HepG2 (cell line): ENCODE measurements at regions not wholly inside any gene's neighbourhood (a gene's known extent, or its start where the extent isn't known, plus 50 kb on each side); places are given as distances from the start of the nearest gene placed in this dataset.

Source experiments
- ATF1 ChIP-seq: IDR thresholded peaks from 2 replicates; pipeline ENCODE4 v1.6.1; 2016; ENCODE audit warnings: mild to moderate bottlenecking, control low read depth
- ATF2 ChIP-seq: sonication (generic); formaldehyde crosslinking; IDR thresholded peaks from 2 replicates; pipeline ENCODE4 v1.4.0; 2020; ENCODE audit warnings: missing genetic modification reagents
- CCDC6 ChIP-seq: sonication (generic); formaldehyde crosslinking; IDR thresholded peaks from 2 replicates; pipeline ENCODE4 v1.8.1; 2022; ENCODE audit warnings: mild to moderate bottlenecking, missing genetic modification reagents, moderate library complexity
- CTCF ChIP-seq: sonication (generic); formaldehyde crosslinking; IDR thresholded peaks from 2 replicates; pipeline ENCODE4 v1.5.0; 2020; ENCODE audit warnings: mild to moderate bottlenecking, missing genetic modification reagents, moderate library complexity
- ELF1 ChIP-seq: sonication (generic); formaldehyde crosslinking; IDR thresholded peaks from 2 replicates; pipeline ENCODE4 v1.4.0; 2020; ENCODE audit warnings: missing genetic modification reagents
- EZH2 ChIP-seq: conservative IDR thresholded peaks from 2 replicates; pipeline ENCODE4 v1.6.1; 2012; ENCODE audit warnings: mild to moderate bottlenecking, low read depth, low read length, moderate library complexity
- NBN ChIP-seq: fragments of 450-650 bp; conservative IDR thresholded peaks from 2 replicates; pipeline ENCODE4 v1.6.1; 2017
- NCOR1 ChIP-seq: fragments of 200-600 bp; sonication (generic); IDR thresholded peaks from 2 replicates; pipeline ENCODE4 v1.7.0; 2017; ENCODE audit warnings: antibody characterized with exemption, low read length, borderline replicate concordance
- POLR2AphosphoS5 ChIP-seq: IDR thresholded peaks from 2 replicates; pipeline ENCODE4 v1.6.1; 2012; ENCODE audit warnings: low read depth, low read length
- SIN3A ChIP-seq: IDR thresholded peaks from 2 replicates; pipeline ENCODE4 v1.6.1; 2011; ENCODE audit warnings: low read depth, mild to moderate bottlenecking, control low read depth, low read length, borderline replicate concordance
- USF2 ChIP-seq, 2 experiments: sonication (generic) in 1 of 2; formaldehyde crosslinking in 1 of 2; IDR thresholded peaks; 2 replicates each; pipeline versions ENCODE4 v1.5.1 to v1.6.1; 2011 to 2020; ENCODE audit warnings: borderline replicate concordance in 1 of 2, low read depth in 1 of 2, low read length in 1 of 2, mild to moderate bottlenecking in 1 of 2, missing genetic modification reagents in 1 of 2, moderate library complexity in 1 of 2
- ZBTB49 ChIP-seq: sonication (generic); formaldehyde crosslinking; IDR thresholded peaks from 2 replicates; pipeline ENCODE4 v1.4.0; 2020; ENCODE audit warnings: missing genetic modification reagents, borderline replicate concordance
- ZNF546 ChIP-seq: sonication (generic); formaldehyde crosslinking; conservative IDR thresholded peaks from 2 replicates; pipeline ENCODE4 v1.8.1; 2023; ENCODE audit warnings: mild to moderate bottlenecking, missing genetic modification reagents
- TF ChIP-seq, protein P1 (sequence below): sonication (generic); formaldehyde crosslinking; IDR thresholded peaks from 2 replicates; pipeline ENCODE4 v1.8.0; 2022; ENCODE audit warnings: mild to moderate bottlenecking, missing genetic modification reagents, borderline replicate concordance

DNA sequence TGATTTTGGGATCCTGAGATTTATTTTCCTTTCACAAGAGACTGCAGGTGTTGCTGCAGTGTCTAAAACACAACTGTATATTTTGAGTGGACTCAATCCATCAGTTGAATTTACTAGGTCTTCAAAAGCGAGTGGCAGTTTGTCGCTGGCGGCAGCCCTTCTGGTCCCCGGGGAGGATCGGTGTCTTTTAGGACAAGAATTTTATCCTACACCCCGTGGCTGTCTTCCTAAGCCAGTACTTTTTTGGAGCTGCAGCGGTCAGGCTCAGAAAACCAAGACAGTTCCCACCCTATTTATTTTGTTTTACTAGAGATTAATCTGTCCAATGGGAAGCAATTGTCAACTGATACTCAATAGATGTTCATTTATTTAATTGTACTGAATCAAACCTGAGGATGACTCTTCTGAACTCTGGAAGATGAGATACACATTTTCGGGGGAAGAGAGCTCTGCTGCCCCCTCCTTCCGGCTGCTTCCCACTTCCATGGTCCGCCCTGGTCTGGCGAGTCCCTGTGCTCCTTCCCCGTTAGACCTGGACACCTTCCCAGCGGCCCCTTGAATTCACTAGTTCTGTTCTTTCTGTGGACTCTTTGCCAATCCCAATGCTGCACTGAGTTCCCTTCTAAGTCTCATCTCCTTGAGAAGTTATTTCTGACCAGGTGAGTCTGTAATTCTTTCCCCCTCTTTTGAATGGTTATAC lies 90.6 kb downstream of the ERMARD start:
- TF ChIP-seq POLR2AphosphoS5: no peak
- no peak for TF ChIP-seq ATF2 (CRISPR knock-in tag)
- TF ChIP-seq, protein P1, sequence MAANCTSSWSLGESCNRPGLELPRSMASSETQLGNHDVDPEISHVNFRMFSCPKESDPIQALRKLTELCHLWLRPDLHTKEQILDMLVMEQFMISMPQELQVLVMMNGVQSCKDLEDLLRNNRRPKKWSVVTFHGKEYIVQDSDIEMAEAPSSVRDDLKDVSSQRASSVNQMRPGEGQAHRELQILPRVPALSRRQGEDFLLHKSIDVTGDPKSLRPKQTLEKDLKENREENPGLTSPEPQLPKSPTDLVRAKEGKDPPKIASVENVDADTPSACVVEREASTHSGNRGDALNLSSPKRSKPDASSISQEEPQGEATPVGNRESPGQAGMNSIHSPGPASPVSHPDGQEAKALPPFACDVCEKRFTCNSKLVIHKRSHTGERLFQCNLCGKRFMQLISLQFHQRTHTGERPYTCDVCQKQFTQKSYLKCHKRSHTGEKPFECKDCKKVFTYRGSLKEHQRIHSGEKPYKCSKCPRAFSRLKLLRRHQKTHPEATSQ (CRISPR knock-in tag): no peak
- no peak for TF ChIP-seq CTCF (CRISPR knock-in tag)
- no peak for TF ChIP-seq SIN3A
- TF ChIP-seq ATF1: no peak
- no peak for TF ChIP-seq CCDC6 (CRISPR knock-in tag)
- TF ChIP-seq NCOR1: no peak
- no peak for TF ChIP-seq ZNF546
- no peak for TF ChIP-seq USF2 (IDR thresholded peaks at IDR 0.05; ENCODE audit: low read depth, low read length)
- TF ChIP-seq USF2 (CRISPR knock-in tag; IDR thresholded peaks at IDR 0.05; ENCODE audit: borderline replicate concordance): no peak
- TF ChIP-seq NBN: no peak
- no peak for TF ChIP-seq ELF1 (CRISPR knock-in tag)
- TF ChIP-seq EZH2: no peak
- TF ChIP-seq ZBTB49: no peak
